HUES6 (cell line): ENCODE measurements at regions not wholly inside any gene's neighbourhood (a gene's known extent, or its start where the extent isn't known, plus 50 kb on each side); places are given as distances from the start of the nearest gene placed in this dataset.

Source experiments
- H3K27ac ChIP-seq: 2 replicates; pipeline ENCODE4 v1.7.0; 2013; ENCODE audit warnings: low read depth, mild to moderate bottlenecking, low read length, inconsistent platforms
- H3K27me3 ChIP-seq: 2 replicates; pipeline ENCODE4 v1.6.1; 2013; ENCODE audit warnings: low read length; ENCODE audit not compliant: control insufficient read depth, insufficient read depth
- H3K36me3 ChIP-seq: 2 replicates; pipeline ENCODE4 v1.6.1; 2013; ENCODE audit warnings: low read length; ENCODE audit not compliant: control insufficient read depth, insufficient read depth
- H3K4me1 ChIP-seq: 2 replicates; pipeline ENCODE4 v1.6.1; 2013; ENCODE audit warnings: low read length; ENCODE audit not compliant: control insufficient read depth, insufficient read depth
- H3K4me3 ChIP-seq: 2 replicates; pipeline ENCODE4 v1.5.1; 2013; ENCODE audit warnings: low read depth, low read length
- H3K9ac ChIP-seq: one replicate; pipeline ENCODE4 v1.6.1; 2013; ENCODE audit warnings: mild to moderate bottlenecking, low read length
- H3K9me3 ChIP-seq: 2 replicates; pipeline ENCODE4 v1.6.1; 2013; ENCODE audit warnings: low read depth, low read length; ENCODE audit not compliant: control insufficient read depth, insufficient read depth

DNA sequence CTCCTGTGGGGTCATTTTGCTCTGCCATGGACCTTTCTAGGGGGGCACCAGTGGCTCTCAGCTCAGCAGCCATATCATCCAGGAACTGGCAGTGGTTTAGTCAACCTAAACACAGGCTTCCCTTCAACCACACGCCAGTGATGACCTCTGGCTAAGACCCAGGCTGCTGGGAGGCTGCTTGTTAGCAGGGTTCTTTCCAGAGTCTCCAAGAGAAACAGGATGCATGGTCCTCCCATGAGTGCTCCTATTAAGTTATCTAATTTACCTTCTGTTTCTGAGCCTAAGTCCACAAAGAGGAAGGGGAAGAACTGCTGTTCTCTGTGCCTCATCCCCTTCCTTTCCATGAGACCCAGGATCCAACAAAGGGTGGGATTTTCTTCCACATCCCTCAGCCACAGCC lies 137.3 kb upstream of the PLXNA2 start:
- no peaks in the 10 kb centered on the region for H3K9me3 ChIP-seq
- no peaks in the 10 kb centered on the region for H3K4me1 ChIP-seq
- peaks cover 3% of the 10 kb centered on the region; the same call in 1 of the 2 replicates for H3K27me3 ChIP-seq

DNA sequence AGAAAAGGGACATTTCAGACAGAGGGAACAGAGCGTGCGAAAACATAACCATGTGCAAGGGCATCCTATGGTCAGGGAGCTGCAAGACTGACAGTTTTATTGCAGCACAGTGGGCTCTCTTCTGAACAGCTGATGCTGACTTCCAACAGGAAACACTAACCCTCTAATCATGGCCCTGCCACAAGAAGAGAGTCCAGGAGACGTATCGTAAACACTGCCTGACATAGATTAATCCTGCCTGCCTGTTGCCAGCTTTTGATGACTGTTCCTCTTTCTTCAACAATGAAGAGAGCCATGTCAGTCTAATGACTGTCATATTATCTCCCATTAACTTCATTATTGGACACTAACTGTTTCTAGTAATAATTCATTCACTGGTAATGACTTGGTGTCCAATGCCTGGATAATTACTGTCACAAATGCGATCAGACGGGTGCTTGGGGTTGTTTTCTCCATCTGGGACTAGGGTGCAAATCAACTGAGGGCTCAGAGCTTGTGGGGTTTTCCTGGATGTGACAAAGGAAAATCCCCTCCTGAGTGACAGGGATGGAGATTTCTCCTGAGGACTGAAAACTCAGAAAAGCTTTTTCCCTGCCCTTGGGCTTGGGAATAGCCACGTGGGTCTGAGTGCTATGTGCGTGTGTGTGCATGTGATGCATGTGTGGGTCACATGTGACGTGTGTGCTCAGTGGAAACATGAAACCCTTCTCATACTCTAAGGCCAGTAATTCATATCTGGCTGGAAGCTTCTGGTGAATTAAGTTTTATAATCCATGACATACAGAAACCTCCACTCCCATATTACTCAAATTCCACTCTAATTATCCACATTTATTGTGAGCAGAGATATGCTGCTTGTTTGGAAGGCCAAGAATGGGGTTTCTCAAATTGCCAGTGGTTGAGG lies 144.0 kb upstream of the PLXNA2 start:
- no peaks in the 10 kb centered on the region for H3K36me3 ChIP-seq
- H3K9ac ChIP-seq, result no peak overlapping the region
- no peaks in the 10 kb centered on the region for H3K4me1 ChIP-seq
- no peaks in the 10 kb centered on the region for H3K9me3 ChIP-seq
- no peaks in the 10 kb centered on the region for H3K27me3 ChIP-seq
- no peak overlapping the region for H3K27ac ChIP-seq
- no peak overlapping the region for H3K4me3 ChIP-seq

More for the DNA sequence above, 137.3 kb upstream of the PLXNA2 start:
- H3K9ac ChIP-seq, result no peak overlapping the region
- H3K4me3 ChIP-seq, result no peak overlapping the region
- H3K36me3 ChIP-seq, result no peaks in the 10 kb centered on the region
- H3K27ac ChIP-seq, result no peak overlapping the region

DNA sequence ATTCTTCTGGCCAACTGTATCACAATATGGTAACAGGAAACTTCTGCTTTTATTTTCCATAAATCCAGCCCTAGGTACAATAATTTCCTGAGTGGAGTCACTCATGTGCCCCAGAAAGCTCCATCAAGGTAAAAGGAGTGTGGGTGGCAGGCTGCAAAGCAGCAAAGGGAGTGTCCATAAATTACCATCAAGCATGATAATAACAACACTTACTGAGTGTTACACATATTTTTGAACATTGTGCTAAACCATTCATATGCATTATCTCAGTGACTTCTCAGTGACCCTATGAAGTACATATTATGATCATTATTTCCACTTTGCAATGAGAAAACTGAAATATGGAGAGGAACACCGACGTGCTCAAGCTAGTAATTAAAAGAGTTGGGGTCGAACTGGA lies 149.2 kb upstream of the PLXNA2 start:
- Histone ChIP-seq H3K27ac (no peak overlapping the region), H3K9ac (no peak overlapping the region), H3K9me3 (0 out of 2 replicates have a peak, but pooled peaks cover 4% of the 10 kb centered on the region), H3K4me1 (no peaks in the 10 kb centered on the region), H3K36me3 (no peaks in the 10 kb centered on the region), H3K4me3 (no peak overlapping the region), H3K27me3 (no peaks in the 10 kb centered on the region)

DNA sequence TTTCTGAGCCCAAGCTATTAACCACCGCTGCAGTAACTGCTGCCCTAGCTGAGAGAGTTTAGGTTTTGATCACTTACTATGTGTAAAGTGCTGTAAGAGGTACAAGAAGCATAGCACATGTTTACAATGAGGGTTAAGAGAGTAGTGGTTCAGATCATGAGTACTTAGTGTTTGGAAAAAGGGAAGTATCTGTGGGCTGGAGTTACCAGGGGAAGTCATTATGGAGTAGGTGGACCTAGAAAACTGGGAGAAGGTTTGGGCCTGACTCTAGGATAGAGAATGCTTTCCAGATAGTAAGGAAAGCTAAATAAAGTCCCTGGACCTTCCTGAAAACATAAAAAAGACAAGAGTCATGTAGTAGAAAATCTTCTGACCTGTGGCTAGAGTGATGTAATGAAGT lies 149.6 kb upstream of the PLXNA2 start:
- Histone ChIP-seq H3K4me1 (no peaks in the 10 kb centered on the region), H3K9ac (no peak overlapping the region), H3K4me3 (no peak overlapping the region), H3K27ac (no peak overlapping the region), H3K9me3 (0 out of 2 replicates have a peak, but pooled peaks cover 4% of the 10 kb centered on the region), H3K36me3 (no peaks in the 10 kb centered on the region), H3K27me3 (no peaks in the 10 kb centered on the region)

DNA sequence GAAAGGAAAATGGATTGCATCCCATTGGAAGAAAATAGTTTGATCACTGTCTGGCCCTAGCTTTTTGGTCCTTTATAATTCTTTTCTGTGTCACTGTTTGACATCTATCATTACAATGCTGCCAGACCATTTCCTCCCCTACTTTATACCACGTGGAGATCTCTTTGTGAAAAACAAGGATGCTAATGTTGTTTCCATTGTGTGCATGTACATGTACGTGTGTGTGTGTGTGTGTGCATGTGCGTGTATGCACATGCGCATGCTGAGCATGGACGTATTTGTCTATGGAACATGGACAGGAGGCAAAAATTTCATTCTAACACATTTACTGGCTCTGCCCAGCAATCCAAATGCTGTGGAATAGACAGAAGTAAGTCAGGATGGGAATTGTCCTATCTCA lies 153.1 kb upstream of the PLXNA2 start:
- Histone ChIP-seq H3K9ac (no peak overlapping the region), H3K9me3 (0 out of 2 replicates have a peak, but pooled peaks cover 4% of the 10 kb centered on the region), H3K27ac (no peak overlapping the region), H3K36me3 (no peaks in the 10 kb centered on the region), H3K4me3 (no peak overlapping the region), H3K27me3 (no peaks in the 10 kb centered on the region), H3K4me1 (no peaks in the 10 kb centered on the region)

DNA sequence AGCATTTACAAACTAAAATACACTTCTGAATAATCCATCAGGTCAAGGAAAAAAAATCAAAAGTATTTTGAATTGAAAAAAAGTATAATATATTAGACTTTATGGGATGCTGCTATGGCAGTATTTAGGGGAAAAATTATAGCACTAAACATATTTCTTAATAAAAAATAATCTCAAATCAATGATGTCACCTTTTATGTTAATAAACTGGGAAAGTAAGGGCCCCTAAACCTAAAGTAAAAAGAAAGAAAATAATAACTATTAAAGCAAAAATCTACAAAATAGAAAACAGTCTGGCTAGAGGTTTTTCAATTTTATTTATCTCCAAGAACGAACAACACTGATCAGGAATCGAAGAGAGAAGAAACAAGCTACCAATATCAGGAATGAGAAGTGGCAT lies 160.8 kb upstream of the PLXNA2 start:
- no peaks in the 10 kb centered on the region for H3K27me3 ChIP-seq
- H3K4me1 ChIP-seq, result no peaks in the 10 kb centered on the region; the same call in 1 of the 2 replicates
- no peak overlapping the region for H3K27ac ChIP-seq
- no peak overlapping the region for H3K9ac ChIP-seq
- H3K9me3 ChIP-seq, result no peaks in the 10 kb centered on the region
- no peaks in the 10 kb centered on the region for H3K36me3 ChIP-seq
- no peak overlapping the region for H3K4me3 ChIP-seq

DNA sequence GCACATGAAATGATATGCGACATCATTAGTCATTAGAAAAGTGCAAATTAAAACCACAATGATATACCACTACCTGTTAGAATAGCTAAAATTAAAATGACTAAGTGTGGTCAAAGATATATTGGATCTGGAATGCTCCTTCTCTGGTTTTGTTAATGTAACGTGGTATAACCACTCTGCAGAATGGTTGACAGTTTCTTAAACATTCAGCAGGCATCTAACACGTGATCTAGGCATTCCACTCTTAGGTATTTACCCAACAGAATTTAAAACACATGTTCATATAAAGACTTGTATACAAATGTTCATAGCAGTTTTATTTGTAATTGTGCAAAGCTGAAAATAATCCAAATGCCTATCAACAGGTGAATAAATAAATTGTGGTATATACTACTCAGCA lies 165.0 kb upstream of the PLXNA2 start:
- H3K9ac ChIP-seq, result no peak overlapping the region
- no peaks in the 10 kb centered on the region for H3K9me3 ChIP-seq
- no peaks in the 10 kb centered on the region for H3K36me3 ChIP-seq
- no peak overlapping the region for H3K27ac ChIP-seq
- H3K4me3 ChIP-seq, result no peak overlapping the region
- H3K4me1 ChIP-seq, result no peaks in the 10 kb centered on the region; the same call in 1 of the 2 replicates
- H3K27me3 ChIP-seq, result no peaks in the 10 kb centered on the region

DNA sequence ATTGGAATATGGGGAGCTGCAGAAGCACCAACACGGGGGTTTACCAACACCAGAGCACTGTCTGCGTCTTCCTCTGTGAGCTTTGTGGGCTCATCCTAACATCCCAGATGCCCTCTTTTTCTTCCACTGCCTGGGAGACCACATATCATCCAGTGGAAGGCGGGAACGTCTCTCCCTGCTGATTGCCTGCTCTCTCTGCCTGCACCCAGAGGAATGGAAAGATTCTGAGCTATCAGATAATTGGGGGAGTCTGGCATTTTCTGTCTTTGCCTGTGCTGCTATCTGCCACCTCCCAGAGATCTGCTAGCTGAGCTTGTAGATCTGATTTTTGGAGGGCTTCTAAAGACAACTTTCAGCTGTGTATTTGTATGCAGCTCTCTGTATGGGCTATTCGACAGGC lies 166.2 kb upstream of the PLXNA2 start:
- H3K27ac ChIP-seq, result no peak overlapping the region
- no peaks in the 10 kb centered on the region for H3K27me3 ChIP-seq
- H3K4me1 ChIP-seq, result no peaks in the 10 kb centered on the region; the same call in 1 of the 2 replicates
- no peaks in the 10 kb centered on the region for H3K36me3 ChIP-seq
- no peak overlapping the region for H3K4me3 ChIP-seq
- no peaks in the 10 kb centered on the region for H3K9me3 ChIP-seq
- H3K9ac ChIP-seq, result no peak overlapping the region

DNA sequence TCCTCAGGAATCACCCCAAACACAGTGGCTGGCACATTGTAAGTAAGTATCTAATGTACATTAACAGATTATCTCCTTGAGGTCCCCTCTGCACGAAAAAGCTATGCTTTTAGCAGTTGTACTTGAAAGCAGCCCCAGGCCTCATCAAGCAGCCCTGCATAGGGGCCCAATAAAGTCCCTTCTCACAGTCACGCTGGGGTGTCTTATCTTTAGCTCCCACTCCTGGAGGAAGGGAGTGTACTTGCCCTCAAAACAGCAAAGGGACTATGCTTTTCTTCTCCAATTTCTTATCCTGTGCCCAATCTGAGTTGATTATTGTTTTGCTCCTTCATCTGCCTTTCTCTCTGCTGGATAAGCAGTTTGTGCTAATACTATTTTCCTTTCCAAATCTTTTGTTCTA lies 168.8 kb upstream of the PLXNA2 start:
- no peak overlapping the region for H3K27ac ChIP-seq
- no peak overlapping the region for H3K4me3 ChIP-seq
- H3K9ac ChIP-seq, result no peak overlapping the region
- H3K36me3 ChIP-seq, result no peaks in the 10 kb centered on the region
- no peaks in the 10 kb centered on the region for H3K27me3 ChIP-seq
- H3K9me3 ChIP-seq, result no peaks in the 10 kb centered on the region
- H3K4me1 ChIP-seq, result no peaks in the 10 kb centered on the region; the same call in 1 of the 2 replicates

DNA sequence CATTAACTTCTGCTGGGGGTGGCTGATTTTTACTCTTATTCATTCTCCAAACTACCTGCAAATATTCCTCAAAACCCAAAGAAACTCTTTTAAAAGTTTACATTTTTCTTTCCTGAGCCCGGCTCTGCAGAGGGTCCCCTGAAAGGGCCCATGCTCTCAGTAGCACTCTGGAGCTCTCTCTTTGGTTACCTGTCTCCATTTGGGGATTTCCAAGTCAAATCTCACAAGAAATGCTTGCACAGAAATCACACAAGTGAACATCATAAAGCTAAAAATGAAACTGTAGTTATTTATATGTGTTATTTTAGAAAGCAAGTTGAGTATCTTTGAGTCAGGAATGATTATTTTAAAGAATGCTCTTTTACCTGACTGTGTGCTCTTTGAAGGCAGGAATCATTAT lies 174.5 kb upstream of the PLXNA2 start:
- no peaks in the 10 kb centered on the region for H3K9me3 ChIP-seq
- H3K4me1 ChIP-seq, result peaks cover 5% of the 10 kb centered on the region; the same call in 1 of the 2 replicates
- no peak overlapping the region for H3K4me3 ChIP-seq
- no peak overlapping the region for H3K9ac ChIP-seq
- no peak overlapping the region for H3K27ac ChIP-seq
- no peaks in the 10 kb centered on the region for H3K27me3 ChIP-seq
- H3K36me3 ChIP-seq, result no peaks in the 10 kb centered on the region

DNA sequence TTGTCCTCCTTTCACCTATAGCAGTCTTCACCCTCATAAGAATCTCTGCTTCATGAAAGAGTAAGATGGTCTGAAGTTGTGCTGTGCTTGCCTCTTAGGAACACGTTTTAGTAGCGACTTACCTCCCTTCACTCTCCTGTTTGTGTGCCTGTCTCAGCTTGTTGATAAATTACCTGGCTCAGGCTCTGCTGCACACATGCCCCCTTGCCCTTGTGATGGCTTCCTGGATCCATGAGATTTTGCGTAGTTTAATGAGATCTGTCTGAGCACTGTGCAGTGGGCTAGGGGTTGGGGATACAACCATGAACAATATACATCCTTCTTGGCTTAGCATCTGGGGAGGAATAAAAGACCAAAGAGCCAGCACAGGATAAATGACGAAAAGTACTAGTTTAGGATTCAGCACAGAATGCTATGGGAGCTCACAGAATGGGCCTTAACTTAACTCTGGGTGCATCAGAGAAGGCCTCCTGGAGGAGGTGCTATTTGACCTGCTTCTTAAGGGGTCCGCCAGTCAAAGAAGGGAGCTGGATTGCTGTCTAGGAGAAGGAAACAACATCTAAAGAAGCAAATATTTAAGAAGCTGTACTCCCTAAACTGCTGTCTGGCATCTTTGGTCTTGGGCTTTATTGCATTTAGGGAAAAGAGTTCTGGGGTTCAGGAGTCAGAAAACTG lies 175.7 kb upstream of the PLXNA2 start:
- Histone ChIP-seq H3K27ac (no peak overlapping the region), H3K4me3 (no peak overlapping the region), H3K36me3 (no peaks in the 10 kb centered on the region), H3K27me3 (no peaks in the 10 kb centered on the region), H3K9me3 (no peaks in the 10 kb centered on the region), H3K4me1 (peaks cover 5% of the 10 kb centered on the region; the same call in 1 of the 2 replicates), H3K9ac (no peak overlapping the region)
